Epithelial cell of esophagus (primary cell): ENCODE measurements at regions not wholly inside any gene's neighbourhood (a gene's known extent, or its start where the extent isn't known, plus 50 kb on each side); places are given as distances from the start of the nearest gene placed in this dataset.
A peak's percentile ranks its signal among the peaks of the same experiment; 100 is the strongest.

ENCODE experiments used
- DNase-seq: peaks from one replicate; pipeline ENCODE4 v3.0.0; 2010; ENCODE audit warnings: low read depth
- H3K4me3 ChIP-seq: 2 replicates; pipeline ENCODE4 v1.5.1; 2011; ENCODE audit warnings: mild to moderate bottlenecking, low read length, control low read depth
- TF ChIP-seq, protein P1 (sequence below): IDR thresholded peaks from 2 replicates; pipeline ENCODE4 v1.5.1; 2011; ENCODE audit warnings: low read depth, mild to moderate bottlenecking, low read length, control low read depth, inconsistent platforms; ENCODE audit not compliant: insufficient read depth; ENCODE audit errors: missing control alignments

DNA sequence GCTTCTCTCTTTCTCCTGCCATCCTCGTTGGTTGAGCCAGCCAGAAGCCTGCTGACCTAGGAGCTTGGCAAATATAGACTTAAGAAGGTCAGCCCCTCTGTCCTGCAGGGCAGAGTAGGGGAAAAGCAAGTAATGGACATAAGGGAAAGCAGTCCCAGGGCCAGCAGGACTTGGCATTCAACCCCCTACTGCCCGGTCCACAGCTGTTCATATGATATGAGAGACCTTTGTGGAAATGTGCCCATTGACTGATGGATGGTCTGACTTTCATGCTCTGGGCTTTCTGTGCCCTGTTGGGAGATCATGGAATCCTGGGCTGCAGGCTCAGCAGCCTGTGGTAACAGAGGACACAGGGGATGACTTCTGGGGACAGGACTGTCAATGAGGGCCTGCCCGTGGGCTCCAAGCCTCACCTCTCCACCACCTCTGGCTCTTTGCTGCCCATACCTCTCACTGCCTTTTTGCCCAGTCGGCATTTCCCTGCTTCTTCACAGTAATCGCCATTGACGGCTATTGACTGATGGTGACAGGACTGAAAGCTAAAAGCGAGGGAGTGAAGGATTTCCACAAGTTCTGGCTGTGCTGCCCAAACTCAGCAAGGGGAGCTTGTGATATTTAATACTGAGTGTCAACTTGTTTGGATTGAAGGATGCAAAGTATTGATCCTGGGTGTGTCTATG, 60.0 kb upstream of the NMNAT3 start:
- TF ChIP-seq, protein P1, sequence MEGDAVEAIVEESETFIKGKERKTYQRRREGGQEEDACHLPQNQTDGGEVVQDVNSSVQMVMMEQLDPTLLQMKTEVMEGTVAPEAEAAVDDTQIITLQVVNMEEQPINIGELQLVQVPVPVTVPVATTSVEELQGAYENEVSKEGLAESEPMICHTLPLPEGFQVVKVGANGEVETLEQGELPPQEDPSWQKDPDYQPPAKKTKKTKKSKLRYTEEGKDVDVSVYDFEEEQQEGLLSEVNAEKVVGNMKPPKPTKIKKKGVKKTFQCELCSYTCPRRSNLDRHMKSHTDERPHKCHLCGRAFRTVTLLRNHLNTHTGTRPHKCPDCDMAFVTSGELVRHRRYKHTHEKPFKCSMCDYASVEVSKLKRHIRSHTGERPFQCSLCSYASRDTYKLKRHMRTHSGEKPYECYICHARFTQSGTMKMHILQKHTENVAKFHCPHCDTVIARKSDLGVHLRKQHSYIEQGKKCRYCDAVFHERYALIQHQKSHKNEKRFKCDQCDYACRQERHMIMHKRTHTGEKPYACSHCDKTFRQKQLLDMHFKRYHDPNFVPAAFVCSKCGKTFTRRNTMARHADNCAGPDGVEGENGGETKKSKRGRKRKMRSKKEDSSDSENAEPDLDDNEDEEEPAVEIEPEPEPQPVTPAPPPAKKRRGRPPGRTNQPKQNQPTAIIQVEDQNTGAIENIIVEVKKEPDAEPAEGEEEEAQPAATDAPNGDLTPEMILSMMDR: no peak
- no peak overlapping the region for H3K4me3 ChIP-seq
- DNase-seq: no peak

DNA sequence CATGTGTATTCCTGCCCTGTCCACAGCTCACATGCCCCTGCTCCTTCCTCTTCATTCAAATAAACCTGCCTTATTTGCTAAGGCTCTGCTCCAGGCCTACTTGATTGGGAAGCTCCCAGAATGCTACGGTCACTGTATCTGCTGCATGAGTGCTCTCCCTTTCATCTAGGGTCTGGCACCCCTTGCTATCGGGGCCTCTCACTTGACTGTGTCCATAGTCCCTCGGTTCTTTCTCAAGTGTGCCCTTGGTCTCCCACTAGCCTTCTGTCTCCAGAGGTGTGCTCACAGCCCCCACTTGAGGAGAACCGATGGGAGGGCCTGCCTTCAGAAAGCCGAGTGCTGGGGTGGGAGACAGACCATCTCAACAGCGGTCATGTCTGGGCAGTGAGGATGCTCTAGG, 57.4 kb upstream of the NMNAT3 start:
- no peak for DNase-seq
- H3K4me3 ChIP-seq: no peak overlapping the region
- TF ChIP-seq, protein P1: no peak

DNA sequence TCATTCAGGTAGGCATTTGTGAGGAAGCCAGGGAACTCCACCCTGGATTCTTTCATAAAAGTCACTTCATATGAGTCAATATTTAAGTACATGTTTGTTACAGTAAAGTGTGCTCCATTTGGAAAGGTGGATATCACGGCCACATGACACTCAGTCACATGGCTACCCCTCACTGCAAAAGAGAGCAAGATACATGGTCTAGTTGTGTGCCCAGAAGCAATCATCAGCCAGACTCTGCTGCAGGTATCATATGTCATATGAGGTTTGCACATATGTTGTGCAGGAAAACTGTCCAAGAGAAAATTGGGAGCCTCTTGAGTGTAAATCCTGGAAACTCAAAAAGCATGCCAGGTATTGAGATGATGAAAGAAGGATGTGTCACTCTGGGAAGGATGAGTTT, 55.0 kb upstream of the NMNAT3 start:
- DNase-seq: peak; percentile 24
- TF ChIP-seq, protein P1: no peak
- H3K4me3 ChIP-seq: no peak overlapping the region

DNA sequence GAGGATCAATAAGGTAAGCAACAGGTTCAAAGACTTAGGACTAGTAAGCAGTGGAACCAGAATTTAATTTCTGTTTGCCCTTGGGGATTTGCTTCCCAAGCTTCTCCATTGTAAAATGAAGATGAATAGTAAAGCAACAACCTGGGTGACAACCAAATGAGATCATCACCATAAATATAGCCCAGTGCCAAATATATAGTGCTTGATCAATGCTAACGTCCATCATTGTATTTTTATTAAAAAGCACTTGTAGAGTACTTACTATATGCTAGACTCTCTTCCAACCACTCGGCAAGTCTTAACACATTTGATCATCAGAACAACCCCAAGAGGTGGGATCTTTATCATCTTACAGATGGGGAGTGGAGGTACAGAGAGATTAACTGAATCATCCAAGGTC, 51.5 kb upstream of the NMNAT3 start:
- H3K4me3 ChIP-seq: no peak overlapping the region
- no peak for DNase-seq
- TF ChIP-seq, protein P1: no peak

DNA sequence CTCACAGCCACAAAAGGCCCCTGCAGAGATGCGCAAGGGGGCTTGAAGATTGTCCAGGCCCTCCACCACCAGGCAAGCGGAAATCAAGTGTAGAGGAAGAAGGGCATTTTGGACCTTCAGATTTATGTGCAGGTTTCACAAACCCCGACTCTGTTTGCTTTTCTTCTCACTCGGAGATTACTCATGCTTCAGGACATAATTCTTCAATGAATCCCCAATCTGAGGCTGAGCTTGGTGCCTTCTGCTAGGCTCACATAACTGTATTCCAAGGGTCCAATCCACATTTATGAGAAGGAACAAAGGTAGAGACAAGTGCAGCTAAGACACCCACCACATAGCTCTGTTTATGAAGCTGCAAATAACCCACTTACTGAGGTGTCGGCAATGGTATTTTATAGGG, 50.6 kb upstream of the NMNAT3 start:
- TF ChIP-seq, protein P1: no peak
- DNase-seq: no peak
- H3K4me3 ChIP-seq: no peak overlapping the region
